ENCODE measurements at regions not wholly inside any gene's neighbourhood (a gene's known extent, or its start where the extent isn't known, plus 50 kb on each side); places are given as distances from the start of the nearest gene placed in this dataset.

DNA sequence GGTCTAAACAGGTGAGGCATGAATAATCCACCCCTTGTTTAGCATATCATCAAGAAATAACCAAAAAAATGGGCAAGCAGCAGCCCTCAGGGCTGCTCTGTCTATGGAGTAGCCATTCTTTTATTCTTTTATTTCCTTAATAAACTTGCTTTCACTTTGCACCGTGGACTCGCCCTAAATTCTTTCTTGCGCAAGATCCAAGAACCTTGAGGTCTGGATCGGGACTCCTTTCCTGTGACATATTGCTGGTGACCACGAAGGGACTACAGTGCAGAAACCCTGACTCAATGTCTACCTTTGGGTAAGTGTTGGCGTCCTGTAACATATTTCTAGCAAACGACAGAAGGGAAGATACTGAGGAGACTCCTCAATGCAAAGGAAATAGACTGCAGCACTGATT is 1099.2 kb downstream of the FAM181B start:
- TF ChIP-seq, protein P1, sequence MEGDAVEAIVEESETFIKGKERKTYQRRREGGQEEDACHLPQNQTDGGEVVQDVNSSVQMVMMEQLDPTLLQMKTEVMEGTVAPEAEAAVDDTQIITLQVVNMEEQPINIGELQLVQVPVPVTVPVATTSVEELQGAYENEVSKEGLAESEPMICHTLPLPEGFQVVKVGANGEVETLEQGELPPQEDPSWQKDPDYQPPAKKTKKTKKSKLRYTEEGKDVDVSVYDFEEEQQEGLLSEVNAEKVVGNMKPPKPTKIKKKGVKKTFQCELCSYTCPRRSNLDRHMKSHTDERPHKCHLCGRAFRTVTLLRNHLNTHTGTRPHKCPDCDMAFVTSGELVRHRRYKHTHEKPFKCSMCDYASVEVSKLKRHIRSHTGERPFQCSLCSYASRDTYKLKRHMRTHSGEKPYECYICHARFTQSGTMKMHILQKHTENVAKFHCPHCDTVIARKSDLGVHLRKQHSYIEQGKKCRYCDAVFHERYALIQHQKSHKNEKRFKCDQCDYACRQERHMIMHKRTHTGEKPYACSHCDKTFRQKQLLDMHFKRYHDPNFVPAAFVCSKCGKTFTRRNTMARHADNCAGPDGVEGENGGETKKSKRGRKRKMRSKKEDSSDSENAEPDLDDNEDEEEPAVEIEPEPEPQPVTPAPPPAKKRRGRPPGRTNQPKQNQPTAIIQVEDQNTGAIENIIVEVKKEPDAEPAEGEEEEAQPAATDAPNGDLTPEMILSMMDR (IDR thresholded peaks at IDR 0.05; ENCODE audit: extremely low read depth in 1 of 2, insufficient read depth in 1 of 2, low read depth in 1 of 2, low read length in 2 of 2): no peak
- TF ChIP-seq JUN (IDR thresholded peaks at IDR 0.05; ENCODE audit: borderline replicate concordance, insufficient read depth, insufficient read length, low read depth) (no peak), POLR2AphosphoS5 (IDR thresholded peaks at IDR 0.05; ENCODE audit: insufficient read depth, low read depth, low read length) (no peak), EZH2 (IDR thresholded peaks at IDR 0.05; ENCODE audit: borderline replicate concordance, low read depth, low read length, severe bottlenecking) (no peak), POLR2A (IDR thresholded peaks at IDR 0.05; ENCODE audit: low read depth, low read length) (no peak), MYC (IDR thresholded peaks at IDR 0.05; ENCODE audit: low read depth, low read length) (no peak), FOS (IDR thresholded peaks at IDR 0.05; ENCODE audit: borderline replicate concordance, insufficient read depth, low read length) (no peak), GATA2 (IDR thresholded peaks at IDR 0.05; ENCODE audit: insufficient read depth, insufficient read length, low read depth, low read length) (no peak)
- TF ChIP-seq, protein P2, sequence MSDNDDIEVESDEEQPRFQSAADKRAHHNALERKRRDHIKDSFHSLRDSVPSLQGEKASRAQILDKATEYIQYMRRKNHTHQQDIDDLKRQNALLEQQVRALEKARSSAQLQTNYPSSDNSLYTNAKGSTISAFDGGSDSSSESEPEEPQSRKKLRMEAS (IDR thresholded peaks at IDR 0.05; ENCODE audit: insufficient read depth, insufficient read length): no peak
